ENCODE measurements at regions not wholly inside any gene's neighbourhood (a gene's known extent, or its start where the extent isn't known, plus 50 kb on each side); places are given as distances from the start of the nearest gene placed in this dataset.

DNA sequence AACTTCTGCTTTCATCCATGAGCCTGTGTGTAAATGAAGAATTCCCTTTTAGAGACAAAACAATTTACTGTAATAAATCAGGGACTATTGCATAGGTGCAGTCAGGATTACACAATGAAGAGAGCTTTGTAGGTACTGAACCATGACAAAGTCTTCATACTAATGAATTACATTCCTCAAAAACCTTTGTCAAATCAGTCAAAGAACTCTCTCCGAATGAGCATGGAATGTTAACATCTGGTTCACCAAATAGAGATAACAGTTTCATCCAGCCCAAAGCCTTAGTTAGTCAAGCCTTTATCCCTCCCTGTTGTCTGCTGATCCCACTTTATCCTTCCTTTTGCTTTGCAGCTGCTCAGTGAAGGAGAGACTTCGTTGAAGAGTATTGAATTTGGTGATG is 62.9 kb upstream of the DMRTA1 start:
- TF ChIP-seq TAF1 (IDR thresholded peaks at IDR 0.05; ENCODE audit: borderline replicate concordance, insufficient read depth, low read length) (no peak), SIN3A (IDR thresholded peaks at IDR 0.05; ENCODE audit: borderline replicate concordance, insufficient read depth, low read length) (no peak), FOXP2 (optimal IDR thresholded peaks at IDR 0.05; ENCODE audit: borderline replicate concordance, extremely low read depth, extremely low read length, insufficient read depth) (no peak), POLR2AphosphoS5 (IDR thresholded peaks at IDR 0.05; ENCODE audit: low read depth, low read length) (no peak)
- TF ChIP-seq, protein P1, sequence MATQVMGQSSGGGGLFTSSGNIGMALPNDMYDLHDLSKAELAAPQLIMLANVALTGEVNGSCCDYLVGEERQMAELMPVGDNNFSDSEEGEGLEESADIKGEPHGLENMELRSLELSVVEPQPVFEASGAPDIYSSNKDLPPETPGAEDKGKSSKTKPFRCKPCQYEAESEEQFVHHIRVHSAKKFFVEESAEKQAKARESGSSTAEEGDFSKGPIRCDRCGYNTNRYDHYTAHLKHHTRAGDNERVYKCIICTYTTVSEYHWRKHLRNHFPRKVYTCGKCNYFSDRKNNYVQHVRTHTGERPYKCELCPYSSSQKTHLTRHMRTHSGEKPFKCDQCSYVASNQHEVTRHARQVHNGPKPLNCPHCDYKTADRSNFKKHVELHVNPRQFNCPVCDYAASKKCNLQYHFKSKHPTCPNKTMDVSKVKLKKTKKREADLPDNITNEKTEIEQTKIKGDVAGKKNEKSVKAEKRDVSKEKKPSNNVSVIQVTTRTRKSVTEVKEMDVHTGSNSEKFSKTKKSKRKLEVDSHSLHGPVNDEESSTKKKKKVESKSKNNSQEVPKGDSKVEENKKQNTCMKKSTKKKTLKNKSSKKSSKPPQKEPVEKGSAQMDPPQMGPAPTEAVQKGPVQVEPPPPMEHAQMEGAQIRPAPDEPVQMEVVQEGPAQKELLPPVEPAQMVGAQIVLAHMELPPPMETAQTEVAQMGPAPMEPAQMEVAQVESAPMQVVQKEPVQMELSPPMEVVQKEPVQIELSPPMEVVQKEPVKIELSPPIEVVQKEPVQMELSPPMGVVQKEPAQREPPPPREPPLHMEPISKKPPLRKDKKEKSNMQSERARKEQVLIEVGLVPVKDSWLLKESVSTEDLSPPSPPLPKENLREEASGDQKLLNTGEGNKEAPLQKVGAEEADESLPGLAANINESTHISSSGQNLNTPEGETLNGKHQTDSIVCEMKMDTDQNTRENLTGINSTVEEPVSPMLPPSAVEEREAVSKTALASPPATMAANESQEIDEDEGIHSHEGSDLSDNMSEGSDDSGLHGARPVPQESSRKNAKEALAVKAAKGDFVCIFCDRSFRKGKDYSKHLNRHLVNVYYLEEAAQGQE (IDR thresholded peaks at IDR 0.05; ENCODE audit: insufficient read depth in 1 of 2, low read depth in 2 of 2, low read length in 2 of 2): no peak

Data from PFSK-1 (cell line).